Stimulated activated CD4-positive, alpha-beta T cell treated with anti-CD3 and anti-CD28 coated beads, Interleukin-15, amount 100 ng/mL, for 48 hours (primary cell): ENCODE measurements at regions not wholly inside any gene's neighbourhood (a gene's known extent, or its start where the extent isn't known, plus 50 kb on each side); places are given as distances from the start of the nearest gene placed in this dataset.
"Not testable (repeated sequence)": the region's sequence is repeated elsewhere in the genome, so short reads cannot be mapped to it uniquely, and the experiment has no call there.

Experiments used
- DNase-seq, 2 donors: peaks; one replicate each; pipeline ENCODE4 v3.0.0-alpha.2; 2020; ENCODE audit warnings: low read depth in 2 of 2

DNA sequence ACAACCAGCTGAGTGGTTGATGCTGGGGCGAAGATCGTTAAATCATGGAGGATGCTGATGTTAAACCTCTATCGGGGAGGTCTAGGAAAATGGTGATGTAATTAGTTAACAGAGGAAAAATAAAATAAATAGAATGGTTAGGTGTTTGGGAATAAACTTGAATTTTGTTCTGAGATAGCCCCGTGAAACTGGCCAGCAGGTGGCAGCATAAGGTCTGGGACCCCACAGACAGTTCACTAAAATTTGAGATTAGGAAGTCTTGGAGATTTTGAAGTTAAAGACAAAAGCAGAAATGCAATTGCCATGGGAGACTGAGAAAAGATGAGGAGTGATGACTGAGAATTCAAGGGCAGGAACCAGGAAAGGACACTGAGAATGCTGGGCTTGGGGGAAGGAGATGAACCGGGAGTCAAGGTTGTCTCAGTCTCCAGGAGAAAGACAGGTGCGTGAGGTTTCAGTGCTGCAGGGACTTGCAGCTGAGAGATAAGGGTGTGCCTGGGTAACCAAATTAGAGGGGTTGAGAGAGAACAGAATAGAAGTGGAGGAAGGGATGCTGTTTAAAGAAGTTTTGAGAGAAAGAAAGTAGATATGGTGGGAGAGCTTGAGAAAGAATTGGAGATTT, 248.0 kb downstream of the ZNF92 start:
- peak in 1 of 2 donors; percentile 4 for DNase-seq

- not testable (repeated sequence) for DNase-seq
Measured at GRCh38 chr7:65631236-65631635, 241.6 kb upstream of the VKORC1L1 start.

- not testable (repeated sequence) for DNase-seq
Measured at GRCh38 chr7:65633587-65634404, 239.1 kb upstream of the VKORC1L1 start.

- not testable (repeated sequence) for DNase-seq
Measured at GRCh38 chr7:65638918-65639317, 234.0 kb upstream of the VKORC1L1 start.

DNA sequence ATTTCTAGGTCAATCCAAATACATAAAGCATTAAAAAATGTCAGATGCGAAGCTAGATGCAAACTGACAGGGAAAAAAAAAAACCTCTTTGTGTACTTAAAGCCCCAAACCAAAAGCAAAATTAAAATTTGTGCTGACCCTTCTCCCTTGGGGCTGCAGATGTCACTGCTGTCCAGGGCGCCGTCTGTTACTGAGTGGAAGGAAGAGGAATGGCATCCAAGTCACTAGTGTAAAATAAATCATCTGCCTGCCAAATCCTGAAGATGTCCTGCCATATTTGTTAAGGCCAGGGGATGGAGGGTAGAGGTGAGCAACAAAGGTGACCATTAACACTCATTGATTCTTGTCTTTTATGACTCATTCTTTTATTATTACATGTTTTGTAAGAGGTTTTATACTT, 233.2 kb upstream of the VKORC1L1 start:
- DNase-seq, result not testable (repeated sequence)

GRCh38 chr7:65643498-65643897, 229.4 kb upstream of the VKORC1L1 start:
- DNase-seq, result not testable (repeated sequence)

GRCh38 chr7:65647153-65647964, 225.5 kb upstream of the VKORC1L1 start:
- not testable (repeated sequence) for DNase-seq

GRCh38 chr7:65651174-65651573, 221.7 kb upstream of the VKORC1L1 start:
- not testable (repeated sequence) for DNase-seq

GRCh38 chr7:65651826-65652592, 220.9 kb upstream of the VKORC1L1 start:
- not testable (repeated sequence) for DNase-seq

DNA sequence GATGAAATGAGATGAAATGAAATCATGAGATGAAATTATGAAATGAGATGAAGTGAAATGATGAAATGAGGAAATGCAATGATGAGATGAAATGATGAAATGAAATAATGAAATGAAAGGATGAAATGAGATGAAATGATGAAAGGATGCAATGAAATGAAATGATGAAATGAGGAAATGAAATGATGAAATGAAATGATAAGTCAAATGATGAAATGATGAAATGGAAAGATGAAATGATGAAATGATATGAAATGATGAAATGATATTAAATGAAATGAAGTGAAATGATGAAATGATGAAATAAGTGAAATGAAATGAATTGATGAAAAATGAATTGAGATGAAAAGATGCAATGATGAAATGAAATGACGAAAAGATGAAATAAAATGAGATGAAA, 220.2 kb upstream of the VKORC1L1 start:
- not testable (repeated sequence) for DNase-seq

- not testable (repeated sequence) for DNase-seq
Measured at GRCh38 chr7:65656494-65657188, 216.2 kb upstream of the VKORC1L1 start.

- not testable (repeated sequence) for DNase-seq
Measured at GRCh38 chr7:65683362-65683761, 189.5 kb upstream of the VKORC1L1 start.

- DNase-seq, result not testable (repeated sequence)
Measured at GRCh38 chr7:65699026-65699714, 173.7 kb upstream of the VKORC1L1 start.

- DNase-seq, result not testable (repeated sequence)
Measured at GRCh38 chr7:65699715-65700356, 173.0 kb upstream of the VKORC1L1 start.

GRCh38 chr7:65719123-65719798, 153.6 kb upstream of the VKORC1L1 start:
- not testable (repeated sequence) for DNase-seq

GRCh38 chr7:65722361-65722792, 150.5 kb upstream of the VKORC1L1 start:
- DNase-seq, result peak; percentile 24 to 54

DNA sequence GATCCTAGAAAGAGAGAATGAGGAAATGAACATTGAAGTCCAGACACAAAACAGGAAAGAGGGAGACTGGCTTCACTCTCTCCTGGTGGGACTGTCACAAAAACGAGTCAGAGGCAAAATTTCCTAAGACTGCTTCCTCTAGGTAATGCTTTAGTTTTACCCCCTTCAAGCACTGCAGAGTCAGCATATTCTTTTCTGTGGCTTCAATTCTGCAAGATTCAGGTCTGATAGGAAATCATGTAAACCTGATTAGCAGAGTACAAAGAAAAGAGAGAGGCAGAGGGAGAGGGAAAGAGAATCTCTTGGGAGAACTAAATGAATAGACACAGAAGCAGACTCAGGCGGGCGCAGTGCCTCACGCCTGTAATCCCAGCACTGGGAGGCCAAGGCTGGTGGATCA, 145.7 kb upstream of the VKORC1L1 start:
- not testable (repeated sequence) for DNase-seq

GRCh38 chr7:65731129-65731528, 141.7 kb upstream of the VKORC1L1 start:
- DNase-seq, result no peak

GRCh38 chr7:65731562-65732035, 141.3 kb upstream of the VKORC1L1 start:
- DNase-seq, result no peak
